B cell (primary cell): ENCODE measurements at regions not wholly inside any gene's neighbourhood (a gene's known extent, or its start where the extent isn't known, plus 50 kb on each side); places are given as distances from the start of the nearest gene placed in this dataset.

ENCODE experiments used
- ATAC-seq: fragments of 200-7000 bp; cut with Tn5 transposase; one replicate; pipeline ENCODE4 v1.10.0; 2021; ENCODE audit warnings: low read depth, mild to moderate bottlenecking, moderate number of reproducible peaks, moderate library complexity
- CTCF ChIA-PET: fragments of 350-600 bp; sonication (Branson Sonifier 250); formaldehyde crosslinking; loops from one replicate; lab custom pipeline; 2021; ENCODE audit warnings: antibody characterized with exemption, inconsistent platforms; lab: Charles Lee
- POLR2A ChIA-PET: fragments of 350-600 bp; sonication (Branson Sonifier 250); formaldehyde crosslinking; loops from one replicate; lab custom pipeline; 2021; ENCODE audit warnings: antibody characterized with exemption; lab: Charles Lee
- DNase-seq: peaks from one replicate; pipeline ENCODE4 v3.0.0; 2013
- H2AFZ ChIP-seq: 2 replicates; pipeline ENCODE4 v1.6.1; 2012; ENCODE audit warnings: mild to moderate bottlenecking, low read depth, low read length; ENCODE audit not compliant: insufficient read depth, poor library complexity, severe bottlenecking
- H3K27ac ChIP-seq, 2 donors: 1 replicate in 1 of 2; 2 replicates in 1 of 2; pipeline ENCODE4 v1.5.1; 2012 to 2013; ENCODE audit warnings: low read length in 2 of 2, mild to moderate bottlenecking in 2 of 2, moderate library complexity in 1 of 2
- H3K27me3 ChIP-seq, 4 experiments: fragments of 200-600 bp in 1 of 4; sonication (generic) in 1 of 4; replicated peaks in 1 of 4; 1 replicate in 2 of 4; 2 replicates in 2 of 4; pipeline versions ENCODE4 v1.6.1 to v1.7.0; 2013 to 2016; ENCODE audit warnings: low read length in 3 of 4, mild to moderate bottlenecking in 2 of 4, mixed read lengths in 1 of 4, moderate library complexity in 1 of 4; ENCODE audit not compliant: insufficient read depth in 4 of 4, control insufficient read depth in 3 of 4; ENCODE audit errors: control extremely low read depth in 1 of 4
- H3K36me3 ChIP-seq, 2 experiments: replicated peaks in 1 of 2; 1 replicate in 1 of 2; 2 replicates in 1 of 2; pipeline versions ENCODE4 v1.6.1 to v1.7.1; 2013; ENCODE audit warnings: low read length in 1 of 2; ENCODE audit not compliant: insufficient read depth in 2 of 2, control insufficient read depth in 1 of 2; ENCODE audit errors: control extremely low read depth in 1 of 2, extremely low read depth in 1 of 2
- H3K4me1 ChIP-seq, 2 donors: fragments of 200-600 bp in 1 of 2; sonication (generic) in 1 of 2; 1 replicate in 1 of 2; 2 replicates in 1 of 2; pipeline versions ENCODE4 v1.5.1 to v1.6.1; 2013 to 2017; ENCODE audit warnings: low read length in 2 of 2; ENCODE audit not compliant: control insufficient read depth in 2 of 2, insufficient read depth in 2 of 2
- H3K4me2 ChIP-seq: replicated peaks from 2 replicates; pipeline ENCODE3; 2012; ENCODE audit warnings: mild to moderate bottlenecking, low read depth, low read length; ENCODE audit not compliant: poor library complexity, severe bottlenecking
- H3K4me3 ChIP-seq, 5 experiments: fragments of 200-600 bp in 1 of 5; sonication (generic) in 1 of 5; 1 replicate in 3 of 5; 2 replicates in 2 of 5; pipeline versions ENCODE4 v1.5.1 to v1.7.0; 2011 to 2016; ENCODE audit warnings: low read length in 4 of 5, mild to moderate bottlenecking in 4 of 5, low read depth in 2 of 5, control low read depth in 1 of 5, moderate library complexity in 1 of 5; ENCODE audit not compliant: insufficient read depth in 1 of 5; ENCODE audit errors: control extremely low read depth in 1 of 5, extremely low read depth in 1 of 5
- H3K79me2 ChIP-seq: fragments of 200-600 bp; sonication (generic); one replicate; pipeline ENCODE4 v1.6.0; 2016; ENCODE audit warnings: low read length; ENCODE audit not compliant: control insufficient read depth, insufficient read depth
- H3K9ac ChIP-seq: fragments of 200-600 bp; sonication (generic); 2 replicates; pipeline ENCODE4 v1.6.1; 2017; ENCODE audit warnings: mild to moderate bottlenecking, low read length, moderate library complexity
- H3K9me3 ChIP-seq, 3 donors: one replicate each; pipeline versions ENCODE4 v1.6.1 to v1.7.1; 2013; ENCODE audit warnings: low read length in 2 of 3; ENCODE audit not compliant: control insufficient read depth in 2 of 3, insufficient read depth in 1 of 3; ENCODE audit errors: control extremely low read depth in 1 of 3
- H4K20me1 ChIP-seq: 2 replicates; pipeline ENCODE4 v1.6.0; 2012; ENCODE audit warnings: mild to moderate bottlenecking, low read length; ENCODE audit not compliant: insufficient read depth, control insufficient read depth, poor library complexity, severe bottlenecking
- H3K27ac Mint-ChIP-seq: one replicate; pipeline ENCODE4 v1.8.0; 2021; ENCODE audit warnings: mixed read lengths
- H3K27me3 Mint-ChIP-seq: one replicate; pipeline ENCODE4 v1.8.0; 2021; ENCODE audit warnings: mixed read lengths
- H3K4me1 Mint-ChIP-seq: one replicate; pipeline ENCODE4 v1.8.0; 2021; ENCODE audit warnings: mixed read lengths
- H3K4me3 Mint-ChIP-seq: one replicate; pipeline ENCODE4 v1.8.0; 2021; ENCODE audit warnings: mixed read lengths
- H3K9me3 Mint-ChIP-seq: one replicate; pipeline ENCODE4 v1.8.0; 2022; ENCODE audit warnings: mixed read lengths; ENCODE audit not compliant: insufficient read depth
- EZH2 ChIP-seq: IDR thresholded peaks from 2 replicates; pipeline ENCODE4 v1.6.1; 2012; ENCODE audit warnings: borderline replicate concordance, low read depth, mild to moderate bottlenecking, moderate library complexity, low read length; ENCODE audit not compliant: insufficient read depth, poor library complexity, severe bottlenecking
- WGBS: methylation state at CpG from one replicate; pipeline ENCODE4 v1.1.5; 2013; ENCODE audit warnings: missing lambda C conversion rate; ENCODE audit not compliant: insufficient coverage; 5-methylcytosine and 5-hydroxymethylcytosine counted together
- intact Hi-C: fragments of 100-400 bp; cut with micrococcal nuclease; formaldehyde crosslinking; loops from one replicate; pipeline ENCODE4 v1.10.0; 2022
- TF ChIP-seq, protein P1 (sequence below): fragments of 200-600 bp; IDR thresholded peaks from one replicate; pipeline ENCODE4 v1.8.0; 2022; ENCODE audit warnings: antibody characterized with exemption, mild to moderate bottlenecking

DNA sequence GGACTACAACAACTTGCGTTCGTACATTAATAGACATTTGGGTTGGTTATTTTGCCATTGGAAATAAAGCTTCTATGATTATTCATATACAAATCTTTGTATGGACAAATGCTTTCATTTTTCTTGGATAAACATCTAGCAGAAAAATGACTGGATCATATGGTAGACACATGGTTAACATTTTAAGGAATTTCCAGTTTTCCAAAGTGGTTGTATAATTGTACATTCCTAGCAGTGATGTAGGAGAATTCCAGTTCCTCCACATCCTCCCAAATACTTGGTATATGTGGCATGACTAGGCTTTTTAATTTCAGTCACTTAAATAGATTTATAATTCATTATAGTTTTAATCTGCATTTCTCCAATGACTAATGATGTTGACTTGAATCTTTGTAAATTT lies 246.2 kb upstream of the NCAM1 start:
- Histone ChIP-seq H3K9ac (no peak overlapping the region), H3K27ac (no peak overlapping the region), H3K36me3 (no peaks in the 10 kb centered on the region), H3K79me2 (no peaks in the 10 kb centered on the region), H3K4me3 (no peak overlapping the region), H3K4me1 (no peaks in the 10 kb centered on the region), H2AFZ (no peak overlapping the region), H3K9me3 (no peaks in the 10 kb centered on the region), H4K20me1 (no peaks in the 10 kb centered on the region), H3K4me2 (no peak overlapping the region), H3K27me3 (no peaks in the 10 kb centered on the region)
- H3K4me3 Mint-ChIP-seq: no peak overlapping the region
- TF ChIP-seq, protein P1, sequence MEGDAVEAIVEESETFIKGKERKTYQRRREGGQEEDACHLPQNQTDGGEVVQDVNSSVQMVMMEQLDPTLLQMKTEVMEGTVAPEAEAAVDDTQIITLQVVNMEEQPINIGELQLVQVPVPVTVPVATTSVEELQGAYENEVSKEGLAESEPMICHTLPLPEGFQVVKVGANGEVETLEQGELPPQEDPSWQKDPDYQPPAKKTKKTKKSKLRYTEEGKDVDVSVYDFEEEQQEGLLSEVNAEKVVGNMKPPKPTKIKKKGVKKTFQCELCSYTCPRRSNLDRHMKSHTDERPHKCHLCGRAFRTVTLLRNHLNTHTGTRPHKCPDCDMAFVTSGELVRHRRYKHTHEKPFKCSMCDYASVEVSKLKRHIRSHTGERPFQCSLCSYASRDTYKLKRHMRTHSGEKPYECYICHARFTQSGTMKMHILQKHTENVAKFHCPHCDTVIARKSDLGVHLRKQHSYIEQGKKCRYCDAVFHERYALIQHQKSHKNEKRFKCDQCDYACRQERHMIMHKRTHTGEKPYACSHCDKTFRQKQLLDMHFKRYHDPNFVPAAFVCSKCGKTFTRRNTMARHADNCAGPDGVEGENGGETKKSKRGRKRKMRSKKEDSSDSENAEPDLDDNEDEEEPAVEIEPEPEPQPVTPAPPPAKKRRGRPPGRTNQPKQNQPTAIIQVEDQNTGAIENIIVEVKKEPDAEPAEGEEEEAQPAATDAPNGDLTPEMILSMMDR: no peak
- TF ChIP-seq EZH2: no peak
- H3K27ac Mint-ChIP-seq: no peak overlapping the region
- DNase-seq (no peak), ATAC-seq (no peak)
- ChIA-PET POLR2A (no interaction called here), CTCF (no interaction called here)
- intact Hi-C loops: no loop called here
- WGBS: no CpG with 5 or more reads among the region's 2 CpGs
- H3K9me3 Mint-ChIP-seq: no peaks in the 10 kb centered on the region
- peaks cover 12% of the 10 kb centered on the region for H3K27me3 Mint-ChIP-seq
- no peaks in the 10 kb centered on the region for H3K4me1 Mint-ChIP-seq

DNA sequence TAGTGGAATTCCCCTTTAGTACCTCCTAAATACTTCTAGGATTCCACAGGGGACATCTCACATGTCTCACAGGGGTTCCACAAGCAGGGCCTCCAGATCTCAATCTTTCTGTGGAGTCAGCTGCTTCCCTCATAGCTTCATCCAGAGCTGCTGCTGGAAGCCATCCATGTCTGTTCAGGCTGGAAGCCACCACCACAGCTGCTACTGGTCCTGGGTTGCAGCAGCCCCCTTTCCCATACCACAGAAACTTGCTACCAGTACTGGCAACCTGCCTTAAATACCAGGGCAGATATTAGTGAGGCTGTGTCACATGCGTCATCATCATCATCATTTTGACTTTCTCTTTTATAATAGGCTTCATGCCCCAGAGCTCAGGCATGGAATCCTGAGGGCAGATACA lies 242.7 kb upstream of the NCAM1 start:
- no peaks in the 10 kb centered on the region for H4K20me1 ChIP-seq
- no peak for TF ChIP-seq EZH2
- TF ChIP-seq, protein P1: no peak
- WGBS: no CpG with 5 or more reads among the region's 1 CpG
- no peak overlapping the region for H3K9ac ChIP-seq
- H3K27ac ChIP-seq: no peak overlapping the region
- no peaks in the 10 kb centered on the region for H3K36me3 ChIP-seq
- H3K9me3 Mint-ChIP-seq: no peaks in the 10 kb centered on the region
- ATAC-seq: no peak
- POLR2A ChIA-PET: no interaction called here
- peaks cover 16% of the 10 kb centered on the region for H3K27me3 Mint-ChIP-seq
- DNase-seq: no peak
- no peaks in the 10 kb centered on the region for H3K27me3 ChIP-seq
- no peak overlapping the region for H3K4me3 Mint-ChIP-seq
- H3K4me1 ChIP-seq: no peaks in the 10 kb centered on the region
- no peak overlapping the region for H2AFZ ChIP-seq
- no peak overlapping the region for H3K4me2 ChIP-seq
- H3K79me2 ChIP-seq: no peaks in the 10 kb centered on the region
- intact Hi-C loops: no loop called here
- no peaks in the 10 kb centered on the region for H3K9me3 ChIP-seq
- no peaks in the 10 kb centered on the region for H3K4me1 Mint-ChIP-seq
- CTCF ChIA-PET: no interaction called here
- H3K4me3 ChIP-seq: no peak overlapping the region
- no peak overlapping the region for H3K27ac Mint-ChIP-seq
